Body of pancreas (tissue), 4 donors: ENCODE measurements at regions not wholly inside any gene's neighbourhood (a gene's known extent, or its start where the extent isn't known, plus 50 kb on each side); places are given as distances from the start of the nearest gene placed in this dataset.

Source experiments
- CTCF ChIP-seq, 7 experiments: fragments of 450-650 bp in 4 of 7; fragments of 200-600 bp in 3 of 7; sonication (generic) in 3 of 7; IDR thresholded peaks; one replicate each; pipeline ENCODE4 v1.5.1; 2016 to 2019; ENCODE audit warnings: antibody characterized with exemption in 7 of 7
- POLR2A ChIP-seq, 3 donors: fragments of 450-650 bp; IDR thresholded peaks; one replicate each; pipeline ENCODE4 v1.6.1; 2016; ENCODE audit warnings: antibody characterized with exemption in 3 of 3, mild to moderate bottlenecking in 2 of 3

GRCh38 chr16:63613701-63614100, 1508.2 kb downstream of the CDH11 start:
- no peak for TF ChIP-seq CTCF (IDR thresholded peaks at IDR 0.05)
- TF ChIP-seq POLR2A (IDR thresholded peaks at IDR 0.05): no peak
